HT-29 (cell line): ENCODE measurements at regions not wholly inside any gene's neighbourhood (a gene's known extent, or its start where the extent isn't known, plus 50 kb on each side); places are given as distances from the start of the nearest gene placed in this dataset.

Experiments used
- DNase-seq: peaks from one replicate; pipeline ENCODE4 v3.0.0-alpha.2; 2015; ENCODE audit warnings: low spot score

DNA sequence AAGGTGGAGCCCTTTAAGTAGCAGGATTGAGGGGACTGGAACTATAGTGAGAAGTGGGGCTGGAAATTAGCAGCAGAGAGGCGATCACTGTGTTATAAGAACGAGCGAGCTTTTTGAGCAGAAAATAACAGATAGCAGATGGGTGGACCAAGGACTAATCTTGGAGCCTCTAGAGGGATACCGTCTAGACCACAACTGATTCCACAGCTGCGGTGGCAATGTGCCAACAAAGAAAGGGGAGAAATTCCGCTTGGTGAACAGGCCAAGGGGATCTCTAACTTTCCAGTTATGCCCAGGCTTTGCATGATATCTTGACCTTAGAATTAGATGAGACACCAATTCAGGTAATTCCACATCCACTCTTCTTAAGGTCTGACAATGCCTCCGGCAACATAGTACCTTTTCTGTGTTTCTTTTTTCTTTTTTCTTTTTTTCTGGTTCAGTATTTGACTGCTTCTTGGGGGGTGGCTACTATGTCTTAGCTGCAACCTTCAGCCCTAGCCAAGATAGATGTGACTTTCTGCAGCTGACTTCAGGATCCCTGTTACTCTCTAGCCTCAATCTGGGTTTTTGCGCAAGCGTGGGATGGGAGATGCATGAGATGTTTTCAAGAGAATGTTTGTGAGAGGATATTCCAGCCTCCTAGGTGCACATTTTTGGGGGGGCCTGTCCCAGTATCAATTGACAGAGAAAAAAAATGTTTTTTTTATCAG lies 143.4 kb upstream of the CPSF6 start:
- no peak for DNase-seq

- DNase-seq = no peak
Measured at GRCh38 chr12:69096669-69097335, 142.6 kb upstream of the CPSF6 start.

DNA sequence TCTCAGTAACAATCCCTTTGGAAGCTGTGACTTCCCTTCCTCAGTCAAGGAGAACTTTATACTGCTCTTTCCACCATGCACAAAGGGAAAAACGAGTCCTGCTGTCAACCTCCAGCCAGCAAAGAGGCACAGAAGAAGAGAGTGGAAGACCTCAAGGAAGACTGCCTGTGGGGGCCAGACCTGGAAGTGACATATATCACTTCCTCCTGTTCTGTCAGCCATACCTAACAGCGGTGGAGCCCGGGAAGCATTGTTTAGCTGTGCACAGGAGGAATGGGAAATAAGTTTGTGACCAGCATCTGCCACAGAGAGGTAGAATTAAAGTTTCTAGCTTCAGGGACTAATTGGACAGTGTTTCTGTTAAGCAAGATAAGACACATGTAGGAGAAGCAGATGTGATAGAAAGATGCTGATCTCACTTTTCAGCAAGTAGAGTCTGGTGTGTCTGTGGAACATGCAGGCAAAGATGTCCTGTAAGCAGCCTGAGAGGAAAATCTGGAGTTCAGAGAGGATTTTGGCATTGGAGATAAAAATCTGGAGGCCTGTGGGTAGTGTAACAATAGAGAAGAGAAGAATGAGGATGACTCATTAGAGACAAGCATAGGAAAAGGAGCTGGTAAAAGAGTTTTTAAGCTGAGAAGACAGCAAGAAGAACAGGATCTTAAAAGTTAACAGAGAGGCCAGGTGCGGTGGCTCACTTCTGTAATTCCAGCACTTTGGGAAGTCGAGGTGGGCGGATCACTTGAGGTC lies 141.6 kb upstream of the CPSF6 start:
- no peak for DNase-seq

- DNase-seq = no peak
Measured at GRCh38 chr12:69099201-69099837, 140.1 kb upstream of the CPSF6 start.

GRCh38 chr12:69101505-69101904 lies 137.9 kb upstream of the CPSF6 start:
- no peak for DNase-seq

GRCh38 chr12:69102856-69103255 lies 136.5 kb upstream of the CPSF6 start:
- no peak for DNase-seq

DNA sequence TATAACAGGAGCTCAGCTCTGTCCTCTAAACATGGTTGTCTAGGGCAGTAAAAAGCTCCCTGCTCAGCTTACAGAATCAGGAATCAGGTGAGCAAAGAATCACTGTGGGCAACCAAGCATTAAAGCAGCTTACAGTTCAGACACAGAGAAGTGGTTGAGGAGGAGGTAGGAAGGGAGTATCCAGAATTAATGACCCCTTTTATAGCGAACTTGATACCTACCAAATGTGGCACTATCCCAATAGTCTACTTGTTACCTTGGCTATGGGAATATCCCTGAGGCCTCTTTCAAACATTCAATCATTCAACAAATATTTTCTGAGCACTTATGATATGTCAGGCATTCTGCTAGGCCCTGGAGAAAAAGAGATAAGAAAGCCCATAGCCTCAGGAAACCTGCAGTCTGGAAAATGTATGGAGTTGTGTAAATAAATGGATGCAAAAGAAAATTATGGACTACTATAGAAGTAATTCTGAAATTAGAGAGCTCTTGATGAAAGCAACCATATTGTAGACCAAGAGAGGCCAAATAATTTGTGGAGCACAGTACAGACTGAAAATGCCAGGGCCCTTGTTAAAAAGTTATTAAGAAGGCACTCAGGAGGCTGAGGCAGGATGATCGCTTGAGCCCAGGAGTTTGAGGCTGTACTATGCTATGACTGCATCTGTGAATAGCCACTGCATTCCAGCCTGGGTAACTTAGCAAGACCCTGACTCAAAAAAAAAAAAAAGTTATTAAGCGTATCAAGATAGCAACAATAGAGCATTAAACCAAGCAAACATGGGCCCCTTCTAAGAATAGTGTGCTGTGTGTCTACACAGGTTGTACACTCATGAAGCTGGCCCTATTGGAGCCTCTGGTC lies 134.0 kb upstream of the CPSF6 start:
- DNase-seq = no peak

- DNase-seq = no peak
Measured at GRCh38 chr12:69106482-69107118, 132.8 kb upstream of the CPSF6 start.

- DNase-seq = no peak
Measured at GRCh38 chr12:69107541-69107940, 131.8 kb upstream of the CPSF6 start.

DNA sequence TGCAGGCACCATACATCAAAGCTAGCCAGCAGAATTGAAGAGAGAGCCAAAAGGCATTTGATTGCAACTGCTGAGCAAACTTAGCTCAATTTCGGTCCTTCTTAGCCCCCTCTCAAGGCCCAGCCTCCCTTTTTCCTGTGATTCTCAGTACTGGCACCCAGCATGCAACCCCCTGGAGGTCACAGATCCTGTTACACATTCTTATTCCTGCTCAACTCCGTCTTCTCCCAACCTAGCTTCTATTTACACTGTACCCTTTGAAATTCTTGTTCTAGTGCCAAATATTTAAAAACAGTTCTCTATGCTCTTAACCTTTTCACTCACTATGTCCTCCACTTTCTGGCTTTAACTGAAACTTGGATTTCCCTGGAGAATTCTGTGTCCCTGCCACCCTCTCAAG lies 131.3 kb upstream of the CPSF6 start:
- DNase-seq = no peak

DNA sequence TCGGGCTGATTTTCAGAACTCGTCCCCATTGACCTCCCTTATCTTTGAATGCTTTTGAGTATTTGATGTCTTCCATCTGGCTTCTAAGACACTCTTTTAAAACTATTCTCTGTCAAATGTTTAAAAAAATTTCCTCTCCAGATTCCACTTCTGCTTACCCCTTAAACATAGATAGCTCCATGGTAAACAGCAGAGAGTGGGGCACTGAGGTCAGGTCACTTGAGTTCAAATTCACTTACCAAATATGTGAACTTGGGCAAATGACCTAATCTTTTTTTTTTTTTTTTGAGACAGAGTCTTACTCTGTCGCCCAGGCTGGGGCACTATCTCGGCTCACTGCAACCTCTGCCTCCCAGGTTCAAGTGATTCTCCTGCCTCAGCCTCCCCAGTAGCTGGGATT lies 126.8 kb upstream of the CPSF6 start:
- DNase-seq = no peak

GRCh38 chr12:69115099-69115498 lies 124.3 kb upstream of the CPSF6 start:
- DNase-seq = no peak

DNA sequence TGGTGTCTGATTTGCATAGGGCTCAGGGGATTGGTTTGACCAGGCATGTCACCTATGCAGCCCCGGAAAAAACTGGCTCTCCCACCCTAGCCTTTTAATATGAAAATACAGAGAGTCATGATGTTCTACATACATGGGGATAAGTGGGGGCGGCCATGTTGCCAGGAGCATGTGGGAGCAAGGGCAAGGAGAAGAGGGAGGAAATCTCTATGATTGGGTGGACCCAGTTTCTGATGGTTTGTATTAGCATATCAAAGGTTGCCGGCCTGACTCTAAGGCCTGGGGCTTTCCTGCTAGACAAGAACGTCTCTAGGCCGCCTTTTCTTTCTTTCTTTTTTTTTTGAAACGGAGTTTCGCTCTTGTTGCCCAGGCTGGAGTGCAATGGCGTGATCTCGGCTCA lies 123.4 kb upstream of the CPSF6 start:
- DNase-seq = no peak

DNA sequence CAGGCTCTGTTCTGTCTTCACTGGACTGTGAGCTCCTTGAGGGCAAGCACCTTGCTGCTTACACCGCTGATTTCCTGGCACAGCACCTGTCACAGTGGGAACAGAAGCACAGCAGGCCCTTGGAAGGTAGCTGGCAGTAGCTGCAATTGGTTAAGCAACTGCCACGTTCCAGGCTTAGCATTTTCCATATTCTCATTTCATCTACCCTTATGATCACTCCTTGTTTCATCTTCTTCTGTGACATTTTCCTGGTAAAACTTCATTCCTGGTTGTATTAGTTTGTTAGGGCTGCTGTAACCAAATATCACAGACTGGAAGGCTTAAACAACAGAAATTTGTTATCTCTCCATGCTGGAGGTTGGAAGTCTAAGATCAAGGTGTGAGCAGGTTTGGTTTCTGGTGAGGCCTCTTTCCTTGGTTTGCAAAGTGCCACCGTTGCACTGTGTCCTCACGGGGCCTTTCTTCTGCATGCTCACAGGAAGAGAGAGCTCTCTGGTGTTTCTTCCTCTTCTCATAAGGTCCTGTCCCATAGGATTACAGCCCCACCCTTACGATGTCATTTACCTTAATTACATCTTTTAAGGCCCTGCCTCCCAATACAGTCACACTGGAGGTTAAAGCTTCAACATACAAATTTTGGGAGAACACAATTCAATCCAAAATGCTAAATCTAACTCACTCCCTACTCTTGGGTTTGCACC lies 121.7 kb upstream of the CPSF6 start:
- no peak for DNase-seq

GRCh38 chr12:69118516-69118915 lies 120.9 kb upstream of the CPSF6 start:
- DNase-seq = no peak

DNA sequence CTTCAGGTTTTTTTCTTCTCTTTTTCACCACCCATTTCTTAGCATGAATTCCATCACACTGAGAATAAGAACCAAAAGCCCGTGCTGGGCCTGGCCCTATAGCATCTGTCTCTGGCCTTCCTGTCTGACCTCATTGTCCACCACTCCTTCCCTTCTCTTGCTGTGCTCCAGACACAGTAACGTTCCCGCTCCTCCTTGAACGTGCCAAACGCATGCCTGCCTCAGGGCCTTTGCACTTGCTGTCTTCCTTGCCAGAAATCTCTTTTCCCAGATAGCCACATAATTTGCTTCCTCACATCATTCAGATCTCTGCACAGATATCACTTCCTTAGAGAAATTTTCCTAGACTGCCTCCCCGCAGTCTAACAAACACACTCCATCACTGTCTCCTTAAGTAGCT lies 119.6 kb upstream of the CPSF6 start:
- DNase-seq = no peak

DNA sequence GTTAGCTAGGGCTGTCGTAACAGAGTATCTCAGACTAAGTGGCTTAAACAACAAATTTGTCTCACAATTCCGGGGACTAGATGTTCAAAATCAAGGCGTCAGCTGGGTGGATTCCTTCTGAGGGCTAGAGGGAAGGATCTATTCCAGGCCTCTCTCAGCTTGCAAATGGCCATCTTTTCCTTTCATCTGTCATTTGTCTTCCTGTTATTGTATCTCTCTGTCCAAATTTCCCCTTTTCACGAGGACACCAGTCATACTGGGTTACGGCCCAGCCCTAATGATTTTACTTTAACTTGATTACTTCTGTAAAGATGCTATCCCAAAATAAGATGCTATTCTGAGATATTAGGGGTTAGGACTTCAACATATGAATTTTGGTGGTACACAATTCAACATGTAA lies 119.0 kb upstream of the CPSF6 start:
- DNase-seq = no peak

DNA sequence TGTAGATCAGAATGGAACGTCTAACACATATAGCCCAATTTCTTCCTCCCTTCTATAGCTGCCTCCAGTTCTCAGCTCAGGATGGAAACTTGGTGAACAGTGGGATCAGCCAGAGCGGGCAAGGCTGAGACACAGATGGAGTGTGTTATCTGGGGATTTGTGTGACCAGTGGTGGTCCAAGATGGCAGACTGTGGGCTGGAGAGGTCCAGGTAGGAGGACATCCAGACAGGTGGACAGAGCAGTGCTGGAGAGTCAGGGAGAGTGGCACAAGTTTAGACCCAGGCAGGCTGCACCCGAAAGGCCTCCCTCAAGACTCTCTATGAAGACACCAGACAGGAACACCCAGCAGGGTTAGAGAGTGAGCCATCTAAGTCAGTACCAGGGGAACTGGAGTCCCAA lies 116.1 kb upstream of the CPSF6 start:
- no peak for DNase-seq

- DNase-seq = peak; percentile 9
Measured at GRCh38 chr12:69123919-69124638, 115.3 kb upstream of the CPSF6 start.

DNA sequence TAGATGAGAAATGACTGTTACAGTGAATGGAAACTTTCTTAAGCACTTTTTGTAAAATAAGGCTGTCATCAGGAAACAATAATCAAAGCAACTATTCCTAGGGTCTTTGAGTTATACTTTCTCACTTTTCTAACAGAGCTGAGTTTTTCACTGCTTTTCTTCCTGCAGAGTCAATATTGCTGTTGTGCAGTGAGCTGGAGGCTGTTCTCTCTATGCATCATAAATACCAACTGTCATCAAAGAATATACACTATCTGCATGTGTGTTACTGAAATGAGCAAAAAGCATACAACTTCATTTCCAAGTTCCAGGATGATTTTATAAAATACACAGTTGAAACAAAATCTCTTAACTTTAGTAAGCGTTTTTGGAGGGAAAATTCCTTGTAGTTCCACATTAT lies 110.4 kb upstream of the CPSF6 start:
- DNase-seq = no peak
